ENCODE measurements at regions not wholly inside any gene's neighbourhood (a gene's known extent, or its start where the extent isn't known, plus 50 kb on each side); places are given as distances from the start of the nearest gene placed in this dataset.
"Not testable (repeated sequence)": the region's sequence is repeated elsewhere in the genome, so short reads cannot be mapped to it uniquely, and the experiment has no call there.

DNA sequence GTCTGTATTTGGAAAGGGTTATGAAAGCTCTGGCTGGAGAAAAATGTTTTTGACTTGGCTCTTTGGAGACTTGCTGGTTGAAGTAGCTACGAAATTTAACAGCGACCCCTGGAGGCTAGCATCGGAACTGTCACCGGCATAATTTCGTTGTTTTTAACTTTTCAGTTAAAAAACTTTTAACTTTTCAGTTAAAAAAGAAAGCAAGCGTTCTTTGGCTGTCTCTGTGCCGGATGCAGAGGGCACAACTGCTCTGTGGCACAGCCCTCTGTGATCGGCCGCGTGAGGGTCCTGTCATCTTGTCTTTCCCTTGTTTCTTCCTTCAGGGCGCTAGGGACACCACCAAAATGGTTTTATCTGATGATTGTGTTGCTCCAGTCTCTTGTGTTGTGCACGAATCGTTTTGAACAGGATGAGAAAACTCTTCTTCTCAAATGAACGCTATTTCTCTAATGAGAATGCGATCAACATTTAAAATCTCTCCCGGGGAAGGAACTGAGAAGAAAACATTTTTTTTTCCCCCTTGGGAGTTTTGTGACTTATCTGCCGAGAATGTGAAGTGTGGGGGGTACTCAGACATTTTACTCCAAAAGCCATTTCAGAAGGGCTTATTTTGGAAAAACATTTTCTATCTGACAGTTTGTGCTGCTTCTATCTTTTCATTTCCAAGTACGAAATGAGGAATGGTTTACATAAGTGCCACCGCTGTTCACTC, 57.1 kb downstream of the ADCYAP1 start:
- DNase-seq = no peak

DNA sequence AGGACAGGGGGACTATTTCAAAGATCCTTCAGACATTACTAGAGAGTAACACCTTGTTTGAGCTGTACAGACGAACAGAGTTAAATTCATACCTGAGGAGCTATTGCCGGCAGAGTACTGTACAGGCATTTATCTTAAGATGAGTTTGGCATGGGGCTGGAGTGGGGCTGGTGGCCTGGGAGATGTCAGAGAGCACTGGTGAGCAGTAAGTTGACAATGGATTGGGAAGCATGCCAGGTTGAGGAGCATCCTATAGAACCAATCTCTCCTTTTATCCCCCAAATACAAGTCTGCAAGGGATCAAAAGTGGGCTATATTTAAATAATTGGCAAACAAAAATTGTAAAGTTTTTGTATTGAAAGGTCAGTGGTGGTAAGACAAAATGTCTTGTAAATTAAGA, 58.6 kb downstream of the ADCYAP1 start:
- no peak for DNase-seq

DNA sequence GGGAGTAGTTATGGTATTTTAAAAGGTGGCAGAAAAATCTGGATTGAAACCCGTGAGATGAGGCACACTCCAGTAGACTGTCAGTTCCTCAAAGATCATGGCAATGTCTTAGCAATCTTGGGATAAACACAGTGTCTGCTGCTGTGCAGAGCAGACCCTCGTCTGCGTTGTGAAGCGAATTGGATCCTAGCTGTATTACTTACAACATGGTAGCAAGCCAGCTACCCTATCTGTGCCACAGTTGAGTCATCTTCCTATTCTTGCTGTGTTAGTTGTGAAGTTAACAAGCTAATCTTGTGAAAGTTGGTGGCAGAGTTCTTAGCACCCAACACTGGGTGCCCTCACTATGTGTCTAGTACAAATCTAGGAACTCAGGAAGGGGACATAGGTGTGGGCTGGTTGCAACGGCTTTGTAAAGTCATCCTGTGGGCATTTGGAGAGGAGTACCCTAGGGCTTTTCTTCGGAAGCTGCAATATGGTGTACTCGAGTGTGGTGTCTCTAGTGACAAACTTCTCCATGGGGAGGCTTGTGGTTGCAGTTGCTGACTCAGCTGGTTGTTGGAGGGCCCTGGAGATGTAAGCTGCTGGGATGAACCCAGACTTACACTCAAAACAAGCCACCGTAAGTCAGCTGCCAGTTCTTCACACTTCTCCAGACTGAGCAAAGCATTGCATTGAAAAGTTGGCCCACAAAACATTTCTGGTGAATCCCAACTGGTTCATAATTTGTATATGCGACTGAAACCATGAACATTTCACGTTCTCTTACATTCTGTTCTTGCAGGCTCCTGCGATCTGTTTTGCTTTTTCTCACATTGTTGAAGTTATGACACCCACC, 61.5 kb downstream of the ADCYAP1 start:
- DNase-seq = no peak

DNA sequence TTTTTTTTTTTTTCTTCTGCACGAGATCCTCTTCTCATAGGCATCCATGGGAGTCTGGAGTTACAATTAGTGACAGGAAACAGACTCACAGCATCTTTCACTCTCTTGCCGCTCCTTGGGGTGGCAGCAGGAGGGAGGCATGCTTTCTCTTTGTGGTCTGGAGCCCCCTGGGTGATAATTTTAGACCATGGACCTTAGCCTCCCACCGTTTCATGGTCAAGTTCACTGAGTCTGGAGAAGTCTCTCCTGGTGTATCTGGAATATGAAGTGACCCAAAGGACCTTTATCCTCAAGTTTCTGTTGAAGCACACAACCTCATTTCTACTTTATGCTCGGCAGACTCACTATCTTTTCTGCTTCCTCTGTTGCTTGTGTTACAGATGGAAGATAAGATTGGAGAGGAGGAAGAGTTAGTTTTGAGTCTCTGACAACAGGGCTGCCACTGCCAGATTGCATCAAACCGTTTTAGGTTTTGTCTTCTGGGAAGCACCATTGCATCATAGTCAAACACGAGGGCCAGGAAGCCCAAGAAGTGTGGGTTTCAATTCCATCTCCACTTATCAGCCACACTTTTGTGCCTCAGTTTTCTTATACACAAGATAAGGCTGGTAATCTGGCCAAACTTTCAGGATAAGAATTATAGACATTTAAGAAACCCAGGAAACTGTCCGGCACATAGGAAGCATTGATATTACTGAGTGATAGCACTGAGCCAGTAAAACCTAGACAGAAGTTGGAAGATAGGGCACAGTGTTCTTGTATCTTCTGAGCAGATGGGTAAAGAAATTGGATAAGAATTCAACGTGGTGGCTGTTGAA, 62.3 kb downstream of the ADCYAP1 start:
- DNase-seq = no peak

DNA sequence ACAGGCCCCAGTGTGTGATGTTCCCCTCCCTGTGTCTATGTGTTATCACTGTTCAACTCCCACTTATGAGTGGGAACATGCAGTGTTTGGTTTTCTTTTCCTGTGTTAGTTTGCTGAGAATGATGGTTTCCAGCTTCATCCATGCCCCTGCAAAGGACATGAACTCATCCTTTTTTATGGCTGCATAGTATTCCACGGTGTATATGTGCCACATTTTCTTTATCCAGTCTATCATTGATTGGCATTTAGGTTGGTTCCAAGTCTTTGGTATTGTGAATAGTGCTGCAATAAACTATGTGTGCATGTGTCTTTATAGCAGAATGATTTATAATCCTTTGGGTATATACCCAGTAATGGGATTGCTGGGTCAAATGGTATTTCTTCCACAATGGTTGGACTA, 64.2 kb downstream of the ADCYAP1 start:
- DNase-seq = not testable (repeated sequence)

DNA sequence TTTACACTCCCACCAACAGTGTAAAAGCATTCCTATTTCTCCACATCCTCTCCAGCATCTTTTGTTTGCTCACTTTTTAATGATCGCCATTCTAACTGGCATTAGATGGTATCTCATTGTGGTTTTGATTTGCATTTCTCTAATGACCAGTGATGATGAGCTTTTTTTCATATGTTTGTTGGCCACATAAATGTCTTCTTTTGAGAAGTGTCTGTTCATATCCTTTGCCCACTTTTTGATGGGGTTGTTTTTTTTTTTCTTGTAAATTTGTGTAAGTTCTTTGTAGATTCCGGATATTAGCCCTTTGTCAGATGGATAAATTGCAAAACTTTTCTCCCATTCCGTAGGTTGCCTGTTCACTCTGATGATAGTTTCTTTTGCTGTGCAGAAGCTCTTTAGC, 64.6 kb downstream of the ADCYAP1 start:
- DNase-seq = not testable (repeated sequence)

DNA sequence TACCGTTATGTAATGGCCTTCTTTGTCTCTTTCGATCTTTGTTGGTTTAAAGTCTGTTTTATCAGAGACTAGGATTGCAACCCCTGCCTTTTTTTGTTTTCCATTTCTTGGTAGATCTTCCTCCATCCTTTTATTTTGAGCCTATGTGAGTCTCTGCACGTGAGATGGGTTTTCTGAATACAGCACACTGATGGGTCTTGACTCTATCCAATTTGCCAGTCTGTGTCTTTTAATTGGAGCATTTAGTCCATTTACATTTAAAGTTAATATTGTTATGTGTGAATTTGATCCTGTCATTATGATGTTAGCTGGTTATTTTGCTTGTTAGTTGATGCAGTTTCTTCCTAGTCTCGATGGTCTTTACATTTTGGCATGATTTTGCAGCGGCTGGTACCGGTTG, 69.9 kb downstream of the ADCYAP1 start:
- not testable (repeated sequence) for DNase-seq

DNA sequence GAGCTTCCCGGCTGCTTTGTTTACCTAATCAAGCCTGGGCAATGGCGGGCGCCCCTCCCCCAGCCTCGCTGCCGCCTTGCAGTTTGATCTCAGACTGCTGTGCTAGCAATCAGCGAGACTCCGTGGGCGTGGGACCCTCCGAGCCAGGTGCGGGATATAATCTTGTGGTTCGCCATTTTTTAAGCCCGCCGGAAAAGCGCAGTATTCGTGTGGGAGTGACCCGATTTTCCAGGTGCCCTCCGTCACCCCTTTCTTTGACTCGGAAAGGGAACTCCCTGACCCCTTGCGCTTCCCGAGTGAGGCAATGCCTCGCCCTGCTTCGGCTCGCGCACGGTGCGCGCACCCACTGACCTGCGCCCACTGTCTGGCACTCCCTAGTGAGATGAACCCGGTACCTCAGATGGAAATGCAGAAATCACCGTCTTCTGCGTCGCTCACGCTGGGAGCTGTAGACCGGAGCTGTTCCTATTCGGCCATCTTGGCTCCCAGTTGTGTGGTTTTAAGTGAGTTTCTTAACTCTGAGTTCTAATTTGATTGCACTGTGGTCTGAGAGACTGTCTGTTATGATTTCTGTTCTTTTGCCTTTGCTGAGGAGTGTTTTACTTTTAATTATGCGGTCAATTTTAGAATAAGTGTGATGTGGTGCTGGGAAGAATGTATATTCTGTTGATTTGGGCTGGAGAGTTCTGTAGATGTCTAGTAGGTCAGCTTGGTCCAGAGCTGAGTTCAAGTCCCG, 71.9 kb downstream of the ADCYAP1 start:
- not testable (repeated sequence) for DNase-seq

DNA sequence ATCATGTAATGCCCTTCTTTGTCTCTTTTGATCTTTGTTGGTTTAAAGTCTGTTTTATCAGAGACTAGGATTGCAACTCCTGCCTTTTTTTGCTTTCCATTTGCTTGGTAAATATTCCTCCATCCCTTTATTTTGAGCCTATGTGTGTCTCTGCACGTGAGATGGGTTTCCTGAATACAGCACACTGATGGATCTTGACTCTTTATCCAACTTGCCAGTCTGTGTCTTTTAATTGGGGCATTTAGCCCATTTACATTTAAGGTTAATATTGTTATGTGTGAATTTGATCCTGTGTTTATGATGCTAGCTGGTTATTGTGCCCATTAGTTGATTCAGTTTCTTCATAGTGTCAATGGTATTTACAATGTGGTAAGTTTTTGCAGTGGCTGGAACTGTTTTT, 72.7 kb downstream of the ADCYAP1 start:
- not testable (repeated sequence) for DNase-seq

DNA sequence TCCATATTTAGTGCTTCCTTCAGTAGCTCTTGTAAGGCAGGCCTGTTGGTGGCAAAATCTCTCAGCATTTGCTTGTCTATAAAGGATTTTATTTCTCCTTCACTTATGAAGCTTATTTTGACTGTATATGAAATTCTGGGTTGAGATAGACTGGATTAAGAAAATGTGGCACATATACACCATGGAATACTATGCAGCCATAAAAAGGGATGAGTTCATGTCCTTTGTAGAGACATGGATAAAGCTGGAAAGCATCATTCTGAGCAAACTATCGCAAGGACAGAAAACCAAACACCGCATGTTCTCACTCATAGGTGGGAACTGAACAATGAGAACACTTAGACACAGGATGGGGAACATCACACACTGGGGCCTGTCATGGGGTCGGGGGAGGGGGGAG, 73.1 kb downstream of the ADCYAP1 start:
- DNase-seq = not testable (repeated sequence)

DNA sequence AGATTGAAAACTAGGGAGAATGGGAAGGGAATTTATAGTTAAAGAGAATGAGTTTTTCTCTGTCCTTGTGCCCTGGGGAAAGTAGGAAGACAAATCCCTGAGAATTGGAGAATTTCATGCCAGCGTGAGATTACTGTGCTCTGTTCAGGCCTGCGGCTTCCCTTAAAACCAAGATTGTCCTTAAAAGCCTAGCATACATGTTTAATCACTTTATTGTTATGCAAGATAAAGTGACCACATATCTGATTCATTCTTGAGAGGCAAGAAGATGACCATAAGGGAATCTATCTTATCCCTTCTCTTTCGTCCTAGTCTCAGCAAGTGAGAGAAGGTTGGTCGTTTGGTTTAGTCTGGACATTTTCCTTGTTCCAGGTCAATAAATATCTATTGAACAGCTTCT, 75.9 kb downstream of the ADCYAP1 start:
- DNase-seq = no peak

DNA sequence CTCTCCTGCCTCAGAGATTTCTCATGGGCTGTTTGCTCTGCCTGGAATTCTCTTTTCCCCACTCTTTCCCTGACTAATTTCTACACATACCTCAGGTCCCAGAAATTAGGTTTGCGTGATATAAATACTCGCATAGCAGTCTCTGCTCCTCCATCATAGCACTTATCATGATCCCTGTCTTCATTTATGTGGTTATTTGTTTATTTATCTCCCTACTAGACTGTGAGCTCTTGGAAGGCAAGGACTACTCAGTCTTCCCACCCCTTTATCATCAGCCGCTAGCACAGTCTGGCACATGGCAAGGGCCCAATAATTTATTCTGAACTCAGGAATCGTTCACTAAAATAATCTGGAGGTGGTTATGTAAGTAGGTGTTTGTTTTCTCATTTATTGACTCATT, 79.3 kb downstream of the ADCYAP1 start:
- DNase-seq = no peak

DNA sequence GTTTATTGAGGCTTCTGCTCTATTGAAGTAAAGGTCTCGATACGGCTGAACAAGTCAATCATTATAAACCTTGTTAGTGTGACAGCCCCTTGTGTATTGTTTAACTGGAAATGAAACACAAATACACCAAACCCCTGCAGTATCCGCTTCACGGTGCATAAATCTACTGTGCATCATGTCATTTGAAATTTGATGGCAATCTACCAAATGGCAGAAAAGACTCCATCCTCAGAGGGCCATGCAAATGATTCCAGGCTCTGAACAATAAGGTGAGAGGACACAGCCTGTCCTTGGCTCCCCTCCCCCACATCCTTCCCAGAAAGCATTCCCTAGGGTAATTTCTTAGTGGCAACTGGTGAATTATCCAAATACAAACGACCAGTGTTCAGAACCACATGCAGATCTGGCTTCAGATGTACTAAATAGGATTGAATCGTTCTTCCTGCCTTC, 80.6 kb downstream of the ADCYAP1 start:
- DNase-seq = no peak

DNA sequence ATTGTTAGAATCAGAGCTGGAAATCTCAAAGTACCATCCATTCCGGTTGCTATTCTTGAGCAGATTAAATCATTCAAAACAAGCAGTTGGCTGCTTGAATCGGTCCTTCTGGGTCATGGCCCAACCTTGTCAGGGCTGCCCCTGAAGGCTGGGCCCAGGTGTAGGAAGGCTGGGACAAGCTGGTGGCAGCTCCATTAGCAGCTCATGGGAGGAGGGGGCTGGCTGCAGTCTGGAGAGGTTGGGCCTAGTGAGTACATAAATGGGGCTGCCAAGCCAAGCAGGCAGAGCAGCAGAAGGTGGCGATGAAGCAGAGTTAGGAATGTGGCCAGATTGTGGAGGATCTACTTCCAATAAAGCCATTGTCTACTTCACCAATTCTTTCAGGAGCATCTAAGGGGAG, 81.4 kb downstream of the ADCYAP1 start:
- DNase-seq = no peak

DNA sequence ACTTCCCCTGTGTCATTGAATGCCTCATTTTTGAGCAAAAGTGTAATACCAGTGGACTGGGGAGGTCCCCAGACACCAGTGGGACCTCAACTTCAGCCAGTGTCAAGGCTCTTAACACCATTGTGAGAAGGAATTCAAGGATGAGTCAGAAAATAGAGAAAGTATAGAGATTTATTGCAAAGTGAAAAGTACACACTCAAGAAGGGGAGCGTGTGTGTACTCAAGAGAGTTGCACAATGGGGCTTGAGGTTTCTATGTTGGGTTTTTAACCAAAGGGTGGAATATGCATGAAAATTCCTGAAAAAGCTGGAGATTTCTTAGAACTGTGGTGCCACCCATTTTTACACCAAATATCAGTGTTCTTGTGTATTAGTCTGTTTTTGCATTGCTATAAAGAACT, 81.9 kb downstream of the ADCYAP1 start:
- no peak for DNase-seq

DNA sequence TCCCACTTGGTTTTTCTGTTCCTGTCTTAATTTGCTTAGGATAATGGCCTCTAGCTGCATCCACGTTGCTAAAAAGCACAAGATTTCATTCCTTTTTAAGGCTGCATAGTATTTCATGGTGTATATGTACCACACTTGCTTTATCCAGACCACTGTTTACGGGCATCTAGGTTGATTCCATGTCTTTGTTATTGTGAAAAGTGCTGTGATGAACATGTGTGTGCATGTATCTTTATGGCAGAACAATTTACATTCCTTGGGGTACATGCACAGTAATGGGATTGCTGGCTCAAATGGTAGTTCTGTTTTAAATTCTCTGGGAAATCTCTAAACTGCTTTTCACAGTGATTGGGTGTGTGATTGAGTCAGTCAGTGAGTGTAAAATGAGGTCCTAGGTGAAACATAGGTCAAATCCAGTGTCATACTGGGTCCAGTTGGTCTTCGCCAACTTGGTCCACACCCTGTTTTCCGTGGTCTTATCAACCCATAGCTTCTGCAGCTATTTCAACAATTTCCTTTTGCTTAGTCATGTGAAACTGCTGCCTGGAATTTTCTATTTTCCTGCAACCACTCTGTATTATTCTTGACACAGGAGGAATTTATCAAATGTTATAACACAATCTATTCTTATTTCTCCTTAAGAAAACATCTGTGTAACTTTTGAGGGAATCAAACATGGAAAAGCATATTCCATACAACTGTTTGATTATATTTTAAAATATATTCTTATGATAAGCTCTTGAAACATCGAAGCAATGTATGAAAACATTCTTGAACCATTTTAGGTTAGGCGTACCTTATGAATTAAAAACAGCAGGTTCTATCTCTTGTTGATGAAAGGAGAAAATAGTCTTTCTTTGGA, 82.9 kb downstream of the ADCYAP1 start:
- no peak for DNase-seq

DNA sequence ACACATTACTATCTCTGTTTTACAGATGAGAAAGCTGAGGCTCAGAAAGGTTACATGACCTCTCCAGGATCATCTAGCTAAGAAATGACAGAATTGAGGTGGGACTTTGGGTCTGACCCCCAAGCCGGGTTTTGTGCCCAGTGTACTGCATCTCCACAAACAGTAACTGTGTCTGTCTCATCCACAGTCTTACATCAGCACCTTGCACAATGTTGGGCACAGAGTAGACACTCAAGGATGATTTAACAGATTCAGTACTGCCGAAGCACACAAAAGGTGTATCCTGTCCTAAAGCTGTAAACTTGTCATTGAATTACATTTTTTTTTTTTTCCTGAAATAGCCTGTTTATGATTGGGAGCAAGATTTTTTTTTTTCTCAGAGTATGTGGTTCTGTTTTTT, 84.8 kb downstream of the ADCYAP1 start:
- no peak for DNase-seq

DNA sequence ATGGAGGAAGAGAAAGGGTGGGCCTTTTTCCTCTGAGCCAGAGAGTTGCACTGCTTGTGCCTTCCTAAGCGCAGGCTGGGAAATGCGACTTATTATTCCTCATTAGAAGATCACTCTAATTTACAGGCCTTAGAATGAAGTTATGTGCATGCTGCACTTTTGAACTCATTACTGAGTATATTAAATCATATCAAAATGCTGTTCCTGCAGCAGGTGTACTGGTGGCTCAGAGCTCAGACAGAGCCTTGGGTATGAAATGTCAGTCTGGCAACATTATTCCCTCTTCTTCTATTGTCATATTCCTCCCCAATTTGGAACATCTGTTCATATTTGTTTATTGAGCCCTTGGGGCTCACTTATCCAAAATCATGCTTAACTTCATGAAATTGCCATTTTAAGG, 85.5 kb downstream of the ADCYAP1 start:
- DNase-seq = no peak

DNA sequence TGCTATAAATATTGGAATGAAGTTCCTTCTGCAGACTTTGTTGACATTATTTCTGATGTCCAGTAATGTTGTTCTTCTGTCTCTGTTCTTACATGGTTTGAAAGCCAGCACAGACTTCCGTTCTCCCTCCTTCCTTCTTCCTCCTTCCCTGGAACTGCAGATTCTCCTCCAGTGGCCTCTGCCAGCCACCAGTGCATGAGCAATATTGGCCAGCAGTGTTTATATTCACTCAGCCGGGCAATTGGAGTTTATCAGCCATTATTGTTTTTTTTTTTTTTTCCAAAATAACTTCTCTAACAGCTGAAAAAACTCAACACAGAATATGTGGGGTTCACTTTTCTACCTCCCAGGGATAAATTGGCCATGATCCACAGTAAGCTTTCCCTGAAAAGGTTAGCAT, 86.8 kb downstream of the ADCYAP1 start:
- no peak for DNase-seq

DNA sequence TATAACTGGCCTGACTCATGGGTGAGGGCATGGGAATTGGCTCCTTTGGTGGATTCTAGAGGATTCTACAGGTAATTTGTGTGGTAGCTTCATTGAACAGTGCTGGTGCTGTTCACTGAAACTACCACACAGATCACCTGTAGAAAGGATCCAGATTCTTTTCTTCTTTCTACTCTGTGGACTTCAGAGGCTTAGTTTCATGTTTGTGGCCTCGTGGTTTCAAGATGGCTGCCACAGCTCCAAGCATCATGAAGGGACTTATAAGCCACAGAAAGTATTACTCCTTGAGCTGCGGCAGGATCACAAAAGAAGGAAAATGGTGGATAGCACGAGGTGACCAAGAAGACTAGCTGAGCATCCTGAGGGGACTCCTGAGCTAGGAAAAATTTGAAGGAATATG, 88.9 kb downstream of the ADCYAP1 start:
- no peak for DNase-seq

DNA sequence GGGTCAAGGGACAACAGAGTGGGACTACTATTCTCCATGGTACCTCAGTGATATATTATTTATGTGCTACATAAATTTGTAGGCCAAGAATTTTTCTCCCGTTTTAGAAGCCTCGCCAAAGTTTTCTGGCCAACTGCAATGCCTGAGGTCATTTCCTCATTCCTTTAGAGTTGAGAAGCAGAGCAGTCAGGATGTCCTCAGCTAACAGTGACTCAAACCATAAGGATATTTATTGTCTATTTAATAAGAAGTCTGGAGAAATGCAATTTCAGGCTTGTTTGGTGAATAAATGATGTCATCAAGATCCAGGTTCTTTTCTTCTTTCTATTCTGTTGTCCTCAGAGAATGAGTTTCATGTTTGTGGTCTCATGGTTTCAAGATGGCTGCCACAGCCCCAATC, 91.0 kb downstream of the ADCYAP1 start:
- DNase-seq = no peak

DNA sequence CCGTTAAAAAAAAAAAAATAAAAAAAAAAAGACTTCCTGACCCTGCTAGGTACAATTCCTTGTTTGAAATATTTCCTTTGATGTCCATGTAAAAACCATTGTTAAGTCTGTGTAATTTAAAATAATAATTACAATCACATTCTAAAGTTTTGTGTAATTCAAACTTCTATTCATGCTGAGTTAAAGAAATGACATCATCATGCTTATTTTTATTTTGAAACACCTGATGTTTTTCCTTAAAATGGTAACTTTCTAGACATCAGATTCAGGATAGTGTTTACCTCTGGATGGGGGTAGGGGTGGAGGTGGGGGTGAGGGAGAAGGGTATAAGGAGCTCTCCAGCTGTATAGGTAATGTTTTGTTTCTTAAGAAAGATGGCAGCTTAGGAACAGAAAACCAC, 92.8 kb downstream of the ADCYAP1 start:
- no peak for DNase-seq
